ENCODE measurements at regions not wholly inside any gene's neighbourhood (a gene's known extent, or its start where the extent isn't known, plus 50 kb on each side); places are given as distances from the start of the nearest gene placed in this dataset.

DNA sequence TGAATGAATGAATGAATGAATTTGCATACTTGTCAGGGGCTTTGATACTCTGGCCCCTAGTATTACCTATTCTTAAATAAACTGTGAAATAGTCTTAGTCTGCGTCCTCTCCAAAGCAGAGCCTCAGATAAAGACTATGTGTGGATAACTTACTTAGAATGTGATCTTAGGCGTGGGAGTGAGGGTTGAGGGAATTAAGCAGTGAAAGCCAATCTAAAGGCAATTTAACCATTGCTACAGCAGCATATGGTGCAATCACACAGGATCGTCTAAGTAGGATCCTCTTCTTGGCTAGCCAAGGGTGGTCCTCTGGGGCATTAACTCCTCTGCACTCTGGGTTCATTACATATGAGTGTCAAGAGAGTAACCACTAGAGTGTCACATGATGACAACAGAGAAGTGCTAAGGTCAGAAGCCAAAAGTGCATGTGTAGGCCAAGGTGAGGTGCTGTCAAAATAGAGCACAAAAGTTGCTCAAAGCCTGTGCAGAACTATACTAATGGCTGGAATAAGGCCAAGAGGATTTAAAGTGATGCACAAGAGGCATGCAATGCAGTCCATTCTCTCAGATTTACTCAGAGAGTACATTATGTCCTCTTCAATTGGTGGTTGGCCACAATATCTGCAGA lies 274.4 kb upstream of the SEMA6A start:
- no peak for DNase-seq (ENCODE audit: low read depth)

DNA sequence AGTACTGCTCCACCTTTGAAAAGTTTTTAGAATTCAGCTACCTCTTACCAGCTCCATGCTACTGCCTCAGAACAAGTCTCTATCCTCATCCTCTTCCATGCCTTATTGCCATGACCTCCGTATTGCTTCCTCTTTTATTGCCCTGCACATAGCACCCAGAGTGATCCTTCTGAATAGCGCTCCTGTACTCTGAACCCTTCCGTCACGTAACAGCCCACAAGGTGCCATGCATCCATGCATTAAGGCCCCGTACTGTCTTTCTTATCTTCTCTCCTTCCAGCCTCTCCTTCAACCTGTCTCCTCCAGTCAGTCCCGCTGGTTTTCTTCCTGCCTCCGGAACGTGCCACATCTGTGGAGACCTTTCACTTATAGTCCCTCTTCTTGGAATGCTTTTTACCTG lies 273.3 kb upstream of the SEMA6A start:
- no peak for DNase-seq (ENCODE audit: low read depth)

DNA sequence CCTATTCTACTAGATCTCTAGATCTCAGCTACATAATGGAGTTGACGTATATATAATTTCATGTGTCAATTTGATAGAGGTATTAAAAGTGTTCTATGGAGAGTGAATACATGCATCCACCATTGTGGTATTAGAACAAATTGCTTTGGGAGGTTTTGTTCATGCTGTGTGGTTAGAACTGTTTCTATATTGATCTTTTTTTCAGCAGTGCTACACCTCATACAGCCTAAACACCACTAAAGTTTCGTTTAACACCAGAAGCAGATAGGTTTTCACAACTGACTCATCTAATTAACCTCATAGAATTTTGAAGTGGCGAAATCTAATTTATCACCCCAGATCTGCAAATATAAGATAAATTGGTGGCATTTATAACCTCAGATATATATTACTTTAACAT lies 269.4 kb upstream of the SEMA6A start:
- no peak for DNase-seq (ENCODE audit: low read depth)

DNA sequence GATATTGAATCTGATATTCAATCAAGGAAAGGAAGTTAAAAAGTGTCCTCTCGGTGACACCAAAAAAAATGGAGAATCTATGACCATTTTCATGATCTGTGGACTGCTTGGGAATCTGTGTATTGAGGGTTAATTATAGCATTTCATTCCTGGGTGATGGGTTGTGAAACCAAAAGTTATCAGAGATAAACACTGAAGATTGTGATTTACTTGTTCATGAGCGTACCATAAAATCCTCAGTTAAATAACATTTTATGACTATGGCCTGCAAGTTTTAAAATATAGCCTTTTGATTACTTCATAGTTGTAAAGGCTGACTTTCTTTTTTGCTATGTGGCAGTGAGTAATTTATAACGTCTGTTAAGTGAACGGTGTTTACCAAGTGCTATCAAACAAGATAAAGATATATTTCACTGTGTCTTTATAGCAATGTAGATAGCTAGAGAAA lies 267.9 kb upstream of the SEMA6A start:
- no peak for DNase-seq (ENCODE audit: low read depth)

DNA sequence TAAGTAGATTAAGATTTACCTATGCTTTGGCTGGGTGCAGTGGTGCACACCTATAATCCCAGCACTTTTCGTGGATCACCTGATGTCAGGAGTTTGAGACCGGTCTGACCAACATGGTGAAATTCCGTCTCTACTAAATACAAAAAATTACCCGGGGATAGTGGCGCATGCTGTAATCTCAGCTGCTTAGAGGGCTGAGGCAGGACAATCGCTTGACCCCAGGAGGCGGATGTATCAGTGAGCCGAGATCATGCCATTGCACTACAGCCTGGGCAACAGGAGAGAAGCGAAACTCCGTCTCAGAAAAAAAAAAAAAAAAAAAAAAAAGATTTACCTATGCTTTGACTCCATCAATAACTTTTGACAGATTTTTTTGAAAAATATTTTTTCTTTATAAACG lies 267.1 kb upstream of the SEMA6A start:
- DNase-seq (ENCODE audit: low read depth), result no peak

DNA sequence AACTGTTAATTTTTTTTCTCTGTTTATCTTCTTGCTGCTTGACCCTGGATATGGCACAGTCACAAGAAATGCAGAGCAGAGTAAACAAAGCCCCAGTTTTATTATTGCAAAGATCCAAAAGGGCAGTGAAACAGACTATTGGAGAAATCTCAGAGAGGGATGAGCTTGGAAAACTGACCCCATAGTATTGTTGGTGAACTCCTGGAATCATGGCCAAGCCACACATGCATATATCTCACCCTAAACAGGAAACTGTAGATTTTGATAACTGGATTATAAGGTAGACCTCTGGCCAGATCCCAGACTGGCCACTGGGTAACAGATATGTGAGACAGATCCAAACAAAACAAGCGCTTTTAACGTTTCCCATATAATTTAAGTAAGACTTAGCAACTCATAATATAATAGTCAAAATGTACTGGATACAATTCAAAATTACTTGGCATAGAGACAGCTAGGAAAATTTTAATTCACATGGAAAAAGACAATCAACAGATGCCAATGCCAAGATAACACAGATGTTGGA lies 263.5 kb upstream of the SEMA6A start:
- no peak for DNase-seq (ENCODE audit: low read depth)

DNA sequence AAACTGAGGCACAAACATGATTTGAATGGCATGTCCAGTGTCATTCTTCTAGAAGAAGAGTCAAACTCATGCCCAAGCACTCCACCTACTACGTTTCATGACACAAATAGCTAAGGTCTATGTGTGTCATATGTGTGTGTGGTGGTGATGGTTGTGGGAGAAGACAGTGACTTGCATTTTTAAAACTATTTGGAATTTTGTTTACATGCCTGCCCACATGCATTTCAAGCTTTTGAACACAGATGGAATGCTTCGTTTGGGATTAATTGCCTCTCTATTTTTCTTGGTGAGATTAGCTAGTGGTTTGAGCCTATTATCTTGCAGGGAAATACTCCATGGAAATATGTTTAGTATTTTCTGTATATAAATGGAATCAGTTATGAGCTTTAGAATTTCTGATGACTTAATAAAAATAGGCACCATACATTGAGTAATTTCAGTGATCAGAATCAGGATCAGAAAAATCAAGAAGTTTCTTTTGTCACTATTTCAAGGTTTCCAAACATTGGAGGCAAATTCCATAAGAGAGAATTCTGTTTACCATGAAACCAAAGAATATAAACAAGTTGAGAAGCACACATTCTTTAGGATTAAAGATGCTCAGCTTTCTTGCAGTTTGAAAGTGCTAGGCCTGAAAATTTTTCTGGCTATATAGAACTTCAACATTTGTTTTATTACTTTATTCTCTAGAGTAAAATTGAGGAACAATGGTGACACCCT lies 260.3 kb upstream of the SEMA6A start:
- no peak for DNase-seq (ENCODE audit: low read depth)

DNA sequence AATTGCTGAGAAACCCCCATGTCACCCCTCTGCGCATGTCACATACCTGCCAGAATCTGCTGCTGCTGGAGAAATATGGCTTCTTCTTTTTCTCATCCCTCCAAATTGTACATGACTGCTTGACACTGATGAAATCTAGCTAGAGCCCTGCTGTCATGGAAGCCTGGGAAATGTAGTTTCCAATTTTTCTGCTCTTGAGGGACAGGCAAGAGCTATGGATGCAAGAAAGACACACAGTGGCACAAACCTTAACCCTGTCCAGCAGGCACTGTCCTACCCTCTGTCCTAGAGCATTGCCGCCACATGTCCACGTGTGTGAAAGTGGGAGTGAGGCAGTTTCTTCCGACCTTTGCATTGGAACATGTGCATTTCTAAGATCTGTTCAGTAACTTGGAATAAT lies 255.5 kb upstream of the SEMA6A start:
- DNase-seq (ENCODE audit: low read depth), result no peak

DNA sequence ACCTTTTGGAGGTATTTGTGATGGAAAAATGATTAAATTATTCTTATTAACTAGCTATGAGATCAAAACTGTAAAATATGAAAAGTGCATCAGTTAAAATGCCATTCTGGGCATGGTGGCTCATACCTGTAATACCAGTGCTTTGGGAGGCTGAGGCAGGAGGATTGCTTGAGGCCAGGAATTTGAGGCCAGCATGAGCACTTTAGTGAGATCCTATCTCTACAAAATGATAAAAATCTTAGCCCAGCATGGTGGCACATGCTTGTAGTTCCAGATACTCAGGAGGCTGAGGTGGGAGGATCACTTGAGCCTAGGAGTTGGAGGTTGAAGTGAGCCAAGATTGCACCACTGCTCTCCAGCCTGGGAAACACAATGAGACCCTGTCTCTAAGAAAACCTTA lies 252.5 kb upstream of the SEMA6A start:
- no peak for DNase-seq (ENCODE audit: low read depth)

DNA sequence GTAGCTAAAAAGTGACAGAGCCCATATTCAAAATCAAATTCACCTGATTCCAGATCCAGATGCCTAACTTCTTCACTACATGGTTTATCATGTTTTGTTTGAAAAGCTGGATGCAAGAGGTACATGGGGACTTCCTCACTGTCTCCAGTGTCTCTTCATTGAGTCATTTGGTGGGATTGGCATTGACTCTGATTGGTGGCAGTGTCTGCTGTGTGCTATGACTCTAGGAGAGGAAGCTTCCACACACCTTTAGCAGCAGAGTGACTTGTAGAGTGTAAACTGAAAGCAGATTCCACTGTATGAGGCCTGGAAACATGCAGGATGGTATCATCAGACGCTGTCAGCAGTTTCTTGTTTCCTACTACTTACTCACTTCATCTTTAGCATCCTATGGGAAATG lies 250.9 kb upstream of the SEMA6A start:
- no peak for DNase-seq (ENCODE audit: low read depth)

DNA sequence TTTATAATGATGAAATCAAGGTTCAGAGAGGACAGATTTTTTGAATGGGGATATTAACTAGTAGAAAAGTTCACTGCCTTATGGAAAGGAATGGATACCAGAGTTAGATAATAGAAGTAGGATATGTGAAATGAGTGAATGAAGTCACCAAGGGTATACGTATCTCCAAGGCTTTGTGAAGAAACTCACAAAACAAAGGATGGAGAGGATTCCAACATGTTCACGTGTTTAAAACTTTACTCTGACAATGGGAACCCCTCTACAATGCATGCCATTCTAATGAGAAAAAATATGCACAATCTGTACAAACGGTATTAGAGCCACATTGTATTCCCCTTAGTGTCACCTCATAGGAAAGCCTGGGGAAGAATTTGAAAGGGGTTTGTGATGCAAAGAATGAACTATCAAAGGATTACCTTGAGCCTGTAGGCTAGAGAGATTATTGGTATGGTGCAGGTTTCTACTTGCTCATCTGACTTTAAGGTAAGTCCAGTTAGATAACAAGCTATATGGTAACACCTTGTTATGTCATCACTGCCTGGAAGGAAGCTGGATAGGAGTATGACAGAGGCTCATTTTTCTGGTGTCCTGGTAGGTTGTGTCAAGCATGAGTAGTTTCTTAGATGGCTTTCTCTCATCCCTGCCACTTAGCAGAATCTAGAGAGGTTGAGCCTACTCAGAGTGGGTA lies 250.3 kb upstream of the SEMA6A start:
- DNase-seq (ENCODE audit: low read depth), result no peak

DNA sequence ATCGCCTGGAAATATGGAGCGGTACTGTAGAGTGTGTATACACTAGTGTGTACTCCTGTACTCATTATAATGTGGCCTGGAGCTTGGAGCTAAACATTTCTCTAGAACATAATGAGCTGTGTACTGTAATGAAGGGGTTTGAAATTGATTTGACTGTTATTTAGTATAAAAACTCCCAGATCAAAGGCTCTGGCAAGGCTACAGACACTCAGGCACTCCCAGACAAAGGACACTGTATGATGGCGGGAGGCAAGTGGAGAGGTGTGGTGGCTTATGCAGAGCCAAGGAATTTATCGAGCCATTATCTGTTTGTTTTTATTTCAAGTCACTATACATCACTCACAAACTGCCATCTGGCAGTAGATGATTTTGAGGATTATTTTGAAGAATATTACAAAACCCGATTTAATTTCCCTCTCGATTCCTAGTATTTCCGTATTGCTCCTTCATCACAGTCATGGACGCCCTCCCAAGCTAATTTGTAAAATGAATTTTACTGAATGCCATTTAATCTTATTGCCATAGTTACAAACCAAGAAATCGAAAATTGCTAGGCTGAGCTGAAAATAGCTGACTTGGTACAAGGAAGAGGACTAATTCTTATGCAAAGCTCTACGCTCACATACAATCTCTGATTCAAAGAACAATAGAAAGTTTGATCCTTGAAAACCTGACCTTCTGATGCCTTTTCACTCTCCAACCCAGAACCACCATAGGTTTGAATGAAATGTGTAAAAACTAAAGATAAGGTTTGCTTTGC lies 240.2 kb upstream of the SEMA6A start:
- no peak for DNase-seq (ENCODE audit: low read depth)

DNA sequence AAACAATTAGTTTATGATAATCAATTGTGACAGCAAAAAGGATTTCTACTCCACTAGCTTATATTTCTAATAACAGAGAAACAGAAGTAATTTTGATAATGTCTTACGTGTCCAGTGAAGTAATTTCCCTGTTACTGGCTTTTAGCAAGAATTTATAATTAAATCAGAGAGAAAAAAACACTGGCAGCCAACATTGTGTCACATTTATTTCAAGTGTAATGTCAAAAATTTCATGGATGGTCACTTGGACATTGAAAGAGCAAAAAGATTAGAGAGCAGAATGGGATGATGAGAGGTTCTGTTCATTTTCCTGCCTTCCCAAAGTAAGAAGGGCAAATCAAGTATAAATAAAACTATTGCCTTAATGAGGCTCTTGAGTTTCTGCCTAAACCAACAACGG lies 239.3 kb upstream of the SEMA6A start:
- no peak for DNase-seq (ENCODE audit: low read depth)

DNA sequence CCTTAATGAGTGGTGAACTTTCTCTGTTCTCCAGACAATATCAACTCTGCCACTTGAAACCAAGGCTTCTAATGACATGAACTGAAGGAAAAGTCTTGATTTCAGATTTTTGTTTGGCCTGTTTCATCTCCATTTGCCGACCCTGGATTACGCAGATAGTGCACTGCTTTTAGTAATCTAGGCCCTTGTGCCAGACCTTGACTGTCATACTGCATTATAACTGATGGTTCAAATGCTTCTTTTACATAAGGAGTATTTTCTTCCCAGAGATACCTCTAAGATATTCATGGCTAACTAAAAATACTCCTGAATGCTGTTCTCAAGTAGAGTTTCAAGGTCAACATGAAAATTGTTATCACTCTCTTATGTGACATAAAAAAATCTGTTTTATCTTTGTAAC lies 238.7 kb upstream of the SEMA6A start:
- no peak for DNase-seq (ENCODE audit: low read depth)

DNA sequence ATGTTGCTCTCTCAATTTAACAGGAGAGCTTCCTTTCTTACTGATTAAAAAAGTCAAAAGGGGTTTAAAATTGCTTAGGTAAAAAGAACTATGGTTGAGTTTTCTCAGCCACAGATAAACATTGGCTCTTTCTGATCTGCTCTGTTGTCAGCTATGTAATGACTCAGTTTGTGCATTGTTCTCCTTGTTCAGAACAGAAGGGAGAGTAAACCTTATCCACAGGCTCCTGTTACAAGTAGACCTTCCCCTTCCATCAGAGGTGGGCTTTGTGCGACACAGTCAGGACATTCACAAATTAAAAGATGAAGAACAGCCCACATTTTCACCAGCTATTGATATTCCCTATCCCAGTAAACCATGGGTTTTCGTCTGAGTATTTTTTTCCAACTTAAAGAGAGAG lies 236.3 kb upstream of the SEMA6A start:
- DNase-seq (ENCODE audit: low read depth), result no peak

DNA sequence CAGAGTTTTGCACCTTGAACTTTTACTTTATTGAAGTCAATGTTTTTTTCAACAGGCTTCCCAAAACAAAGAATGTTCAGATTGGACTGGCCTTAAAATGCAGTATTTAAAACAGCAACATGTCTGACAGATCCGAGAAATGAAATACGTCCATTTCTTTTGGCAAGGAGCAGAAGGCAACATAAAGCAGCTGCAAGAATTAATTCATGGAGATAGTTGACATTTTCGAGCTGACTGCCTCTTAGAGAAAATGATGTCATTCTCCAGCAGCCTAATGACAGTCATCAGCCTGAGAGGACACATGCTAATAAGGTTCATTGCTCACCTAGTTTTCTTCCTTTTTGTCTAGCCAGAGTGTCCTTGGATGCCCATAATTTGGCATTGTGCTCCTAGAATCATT lies 232.2 kb upstream of the SEMA6A start:
- DNase-seq (ENCODE audit: low read depth), result no peak

DNA sequence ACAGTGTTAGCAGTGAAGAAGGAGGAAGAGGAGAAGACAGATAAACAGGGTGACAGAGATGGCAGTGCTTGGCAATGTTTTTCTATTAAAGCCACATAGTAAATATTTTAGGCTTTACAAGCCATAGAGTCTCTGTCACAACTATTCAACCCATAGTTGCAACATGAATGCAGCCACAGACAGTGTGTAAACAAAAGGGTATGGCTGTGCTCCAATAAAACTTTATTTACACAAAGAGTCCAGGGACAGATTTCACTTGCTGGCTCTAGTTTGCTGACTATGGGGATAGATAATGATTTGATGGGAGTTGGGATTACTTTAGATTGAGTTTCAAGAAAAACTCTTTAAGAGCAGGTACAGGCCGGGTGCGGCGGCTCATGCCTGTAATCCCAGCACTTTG lies 224.8 kb upstream of the SEMA6A start:
- DNase-seq (ENCODE audit: low read depth), result no peak

DNA sequence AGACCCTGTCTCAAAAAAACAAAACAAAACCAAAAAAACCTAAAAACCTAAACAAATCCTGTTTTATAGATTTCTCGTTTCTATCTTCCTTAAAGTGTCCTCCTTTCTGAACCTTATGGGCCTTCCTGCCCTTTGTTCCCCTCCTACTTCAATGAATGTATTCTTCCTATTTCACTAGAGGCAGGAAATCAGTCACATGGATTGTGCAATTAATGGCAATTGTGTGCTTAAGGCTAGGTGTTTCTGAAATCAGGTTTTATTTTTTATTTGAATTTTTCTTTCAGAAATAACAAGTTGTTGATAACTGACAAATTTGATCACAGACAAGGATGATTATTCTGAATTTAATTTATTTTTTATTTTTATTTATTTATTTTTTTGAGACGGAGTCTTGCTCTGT lies 220.6 kb upstream of the SEMA6A start:
- DNase-seq (ENCODE audit: low read depth), result no peak

DNA sequence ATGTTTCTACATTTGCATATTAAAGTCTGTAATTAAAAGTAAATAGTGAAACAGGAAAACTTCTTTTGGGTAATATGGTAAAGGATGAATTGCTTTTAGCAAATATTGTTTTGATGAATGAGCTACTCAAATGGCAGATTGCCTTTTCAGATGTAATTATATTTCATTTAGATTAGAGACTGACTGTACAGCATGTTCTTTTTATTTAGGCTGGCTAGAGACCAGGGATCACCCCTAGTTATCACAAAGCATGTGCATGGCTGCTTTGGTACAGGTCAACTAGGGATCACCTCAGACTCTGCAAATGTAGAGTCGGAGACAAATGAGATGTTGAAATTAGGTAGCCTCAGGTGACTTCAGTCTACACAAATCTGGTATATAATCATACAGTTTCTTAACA lies 214.9 kb upstream of the SEMA6A start:
- DNase-seq (ENCODE audit: low read depth), result no peak

DNA sequence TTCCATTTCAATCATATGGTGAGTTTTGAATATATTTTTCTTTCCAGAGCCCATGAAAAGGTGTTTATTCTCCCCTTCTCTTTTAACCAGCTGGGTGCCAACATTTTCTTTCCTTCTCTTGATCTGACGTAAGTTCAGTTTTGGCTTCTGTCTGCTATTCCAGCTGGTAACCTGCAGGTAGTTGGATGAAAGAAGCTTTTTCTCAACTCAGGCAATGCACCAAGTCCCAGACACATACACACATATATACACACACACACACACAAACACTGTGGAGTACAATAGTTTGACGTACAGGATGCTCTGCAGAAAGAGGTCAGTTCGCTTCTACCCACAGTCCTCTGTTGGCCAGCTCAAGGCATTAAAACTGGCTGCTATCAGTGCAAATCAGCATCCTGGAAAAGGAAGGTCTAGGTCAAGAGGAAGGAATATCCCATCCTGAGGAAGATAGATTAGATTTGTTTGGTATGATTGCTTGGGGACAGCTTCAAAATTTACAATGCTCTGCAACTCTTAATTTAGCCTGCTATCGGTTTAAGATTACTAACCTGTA lies 214.3 kb upstream of the SEMA6A start:
- DNase-seq (ENCODE audit: low read depth), result no peak

DNA sequence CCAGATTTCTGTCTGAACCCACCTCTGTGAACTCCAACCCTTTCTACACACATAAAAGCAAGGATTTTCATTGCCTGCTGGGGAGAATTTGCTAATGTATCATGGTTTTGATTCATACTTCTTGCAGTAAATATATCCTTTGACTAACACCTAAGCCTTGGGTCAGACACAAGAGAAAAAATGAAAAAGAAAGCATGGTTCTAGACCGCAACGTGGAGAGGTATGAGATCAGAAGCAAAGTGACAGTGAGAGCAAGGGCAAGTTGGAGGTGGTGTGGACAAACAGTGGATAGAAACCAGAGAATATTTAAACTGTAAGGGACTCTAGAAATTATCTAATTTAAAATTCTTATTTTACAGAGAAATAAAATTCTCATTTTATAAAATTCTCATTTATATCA lies 212.9 kb upstream of the SEMA6A start:
- no peak for DNase-seq (ENCODE audit: low read depth)

DNA sequence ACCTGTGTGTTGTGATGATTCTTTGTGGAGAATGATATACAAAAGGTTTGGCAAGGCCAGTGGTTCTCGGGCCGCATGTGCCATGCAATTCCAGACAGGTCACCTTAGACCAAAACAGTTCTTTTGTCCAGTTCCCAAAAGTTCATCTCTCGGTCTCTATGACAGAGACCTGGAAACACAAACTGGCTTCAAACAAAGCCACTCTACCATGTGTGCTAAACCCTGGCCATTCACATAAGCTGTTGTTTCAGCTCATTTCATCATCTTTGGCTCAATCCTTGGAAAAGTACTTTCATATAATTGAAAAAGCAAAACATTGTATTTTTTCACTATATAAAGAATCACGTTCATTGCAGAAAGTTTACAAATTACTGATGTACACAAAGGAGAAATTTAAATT lies 210.5 kb upstream of the SEMA6A start:
- peak; percentile 30 for DNase-seq (ENCODE audit: low read depth)
